ENCODE measurements at regions not wholly inside any gene's neighbourhood (a gene's known extent, or its start where the extent isn't known, plus 50 kb on each side); places are given as distances from the start of the nearest gene placed in this dataset.

DNA sequence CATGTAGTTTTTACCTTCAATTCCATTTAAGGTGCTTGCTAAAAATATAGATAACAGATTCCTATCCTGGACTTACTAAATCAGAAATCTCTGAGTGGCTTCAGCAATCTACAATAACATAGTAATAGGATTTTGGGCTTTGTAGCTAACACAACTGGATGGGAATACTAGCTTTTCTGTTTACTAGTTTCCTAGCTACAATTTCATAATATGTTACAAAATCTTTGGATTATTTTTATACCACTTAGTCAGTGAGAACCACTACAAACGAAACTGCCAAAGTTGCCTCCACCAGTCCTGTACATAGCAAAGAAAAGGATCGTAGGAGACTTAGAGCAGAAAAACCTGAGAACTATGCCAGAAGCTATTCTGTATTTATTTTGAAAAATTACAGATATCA is 87.7 kb upstream of the ANO3 start:
- no peak for TF ChIP-seq POLR2AphosphoS5 (IDR thresholded peaks at IDR 0.05; ENCODE audit: low read depth)
- TF ChIP-seq CTCF (IDR thresholded peaks at IDR 0.05; ENCODE audit: insufficient read depth, low read length), result no peak
- TF ChIP-seq REST (IDR thresholded peaks at IDR 0.05; ENCODE audit: insufficient replicate concordance, low read depth), result no peak
- no peak for TF ChIP-seq GABPA (IDR thresholded peaks at IDR 0.05; ENCODE audit: low read depth)
